AG09309 (cell line): ENCODE measurements at regions not wholly inside any gene's neighbourhood (a gene's known extent, or its start where the extent isn't known, plus 50 kb on each side); places are given as distances from the start of the nearest gene placed in this dataset.

Experiments
- DNase-seq: peaks from one replicate; pipeline ENCODE4 v3.0.0-alpha.2; 2010; ENCODE audit warnings: low read depth
- H3K4me3 ChIP-seq: 2 replicates; pipeline ENCODE4 v1.5.1; 2011; ENCODE audit warnings: mild to moderate bottlenecking, low read depth, low read length, moderate library complexity; ENCODE audit not compliant: control insufficient read depth
- TF ChIP-seq, protein P1 (sequence below): IDR thresholded peaks from 2 replicates; pipeline ENCODE4 v1.5.1; 2011; ENCODE audit warnings: mild to moderate bottlenecking, low read depth, low read length, inconsistent platforms; ENCODE audit not compliant: insufficient read depth, control insufficient read depth; ENCODE audit errors: missing control alignments

DNA sequence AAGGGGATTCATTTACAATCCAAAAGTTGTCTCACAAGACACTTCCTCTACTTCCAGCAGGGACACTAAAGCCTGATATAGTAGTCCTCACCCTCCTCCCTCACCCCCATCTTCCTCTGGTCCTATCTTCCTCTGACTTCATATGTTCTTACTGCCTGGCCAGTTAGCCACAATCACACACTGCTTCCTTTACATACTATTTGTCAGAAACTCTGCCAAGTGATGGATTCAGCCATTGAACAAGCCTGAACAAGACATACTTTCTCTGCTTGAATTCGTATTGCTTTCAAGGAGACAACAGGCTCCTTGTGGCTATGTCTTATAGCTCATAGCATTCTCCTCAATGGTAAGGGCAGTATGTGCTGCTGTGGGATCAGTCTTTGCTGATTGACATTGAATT, 672.2 kb downstream of the BCL11A start:
- DNase-seq, result no peak
- no peak overlapping the region for H3K4me3 ChIP-seq
- TF ChIP-seq, protein P1, sequence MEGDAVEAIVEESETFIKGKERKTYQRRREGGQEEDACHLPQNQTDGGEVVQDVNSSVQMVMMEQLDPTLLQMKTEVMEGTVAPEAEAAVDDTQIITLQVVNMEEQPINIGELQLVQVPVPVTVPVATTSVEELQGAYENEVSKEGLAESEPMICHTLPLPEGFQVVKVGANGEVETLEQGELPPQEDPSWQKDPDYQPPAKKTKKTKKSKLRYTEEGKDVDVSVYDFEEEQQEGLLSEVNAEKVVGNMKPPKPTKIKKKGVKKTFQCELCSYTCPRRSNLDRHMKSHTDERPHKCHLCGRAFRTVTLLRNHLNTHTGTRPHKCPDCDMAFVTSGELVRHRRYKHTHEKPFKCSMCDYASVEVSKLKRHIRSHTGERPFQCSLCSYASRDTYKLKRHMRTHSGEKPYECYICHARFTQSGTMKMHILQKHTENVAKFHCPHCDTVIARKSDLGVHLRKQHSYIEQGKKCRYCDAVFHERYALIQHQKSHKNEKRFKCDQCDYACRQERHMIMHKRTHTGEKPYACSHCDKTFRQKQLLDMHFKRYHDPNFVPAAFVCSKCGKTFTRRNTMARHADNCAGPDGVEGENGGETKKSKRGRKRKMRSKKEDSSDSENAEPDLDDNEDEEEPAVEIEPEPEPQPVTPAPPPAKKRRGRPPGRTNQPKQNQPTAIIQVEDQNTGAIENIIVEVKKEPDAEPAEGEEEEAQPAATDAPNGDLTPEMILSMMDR, result no peak

DNA sequence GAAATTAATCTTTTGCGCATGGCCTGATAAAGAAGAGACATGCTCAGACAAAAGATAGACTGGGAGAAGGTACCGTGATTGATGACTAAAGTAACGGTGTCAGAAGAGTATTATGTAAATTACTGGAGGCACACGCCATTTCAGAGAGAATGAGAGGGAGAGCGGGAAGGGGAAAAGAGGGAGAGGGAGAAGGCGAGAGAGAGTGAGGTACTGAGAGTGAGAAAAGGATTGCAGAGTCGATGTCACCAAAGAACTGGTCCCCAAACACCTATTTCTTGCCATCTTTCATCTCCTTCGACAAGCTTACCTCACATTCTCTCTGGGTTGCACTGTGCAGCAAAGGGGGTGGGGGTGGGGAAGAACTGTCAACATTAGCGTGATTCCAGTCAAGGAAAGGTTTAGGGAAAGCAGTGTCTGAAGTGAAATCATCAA, 673.7 kb downstream of the BCL11A start:
- DNase-seq, result no peak
- TF ChIP-seq, protein P1, result no peak
- no peak overlapping the region for H3K4me3 ChIP-seq

DNA sequence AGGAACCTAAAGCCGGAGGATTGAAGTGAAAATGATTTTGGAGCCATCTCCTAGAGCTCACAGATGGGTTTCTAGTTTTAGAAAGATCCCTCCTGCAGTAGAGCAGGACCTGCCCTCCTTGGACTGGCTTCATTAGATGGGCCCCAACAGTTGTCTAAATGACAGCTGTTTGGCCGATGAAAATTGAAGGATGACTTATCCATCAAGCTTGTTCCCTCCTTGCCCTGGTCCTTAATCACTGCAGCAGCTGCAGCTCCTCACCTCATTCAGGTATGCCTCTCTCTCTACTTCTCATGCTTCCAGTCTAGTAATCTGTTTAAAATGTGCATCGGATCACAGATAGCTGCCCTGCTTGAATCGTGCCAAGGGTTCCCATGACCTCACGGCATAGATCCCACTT, 677.6 kb downstream of the BCL11A start:
- DNase-seq, result no peak
- TF ChIP-seq, protein P1, result no peak

DNA sequence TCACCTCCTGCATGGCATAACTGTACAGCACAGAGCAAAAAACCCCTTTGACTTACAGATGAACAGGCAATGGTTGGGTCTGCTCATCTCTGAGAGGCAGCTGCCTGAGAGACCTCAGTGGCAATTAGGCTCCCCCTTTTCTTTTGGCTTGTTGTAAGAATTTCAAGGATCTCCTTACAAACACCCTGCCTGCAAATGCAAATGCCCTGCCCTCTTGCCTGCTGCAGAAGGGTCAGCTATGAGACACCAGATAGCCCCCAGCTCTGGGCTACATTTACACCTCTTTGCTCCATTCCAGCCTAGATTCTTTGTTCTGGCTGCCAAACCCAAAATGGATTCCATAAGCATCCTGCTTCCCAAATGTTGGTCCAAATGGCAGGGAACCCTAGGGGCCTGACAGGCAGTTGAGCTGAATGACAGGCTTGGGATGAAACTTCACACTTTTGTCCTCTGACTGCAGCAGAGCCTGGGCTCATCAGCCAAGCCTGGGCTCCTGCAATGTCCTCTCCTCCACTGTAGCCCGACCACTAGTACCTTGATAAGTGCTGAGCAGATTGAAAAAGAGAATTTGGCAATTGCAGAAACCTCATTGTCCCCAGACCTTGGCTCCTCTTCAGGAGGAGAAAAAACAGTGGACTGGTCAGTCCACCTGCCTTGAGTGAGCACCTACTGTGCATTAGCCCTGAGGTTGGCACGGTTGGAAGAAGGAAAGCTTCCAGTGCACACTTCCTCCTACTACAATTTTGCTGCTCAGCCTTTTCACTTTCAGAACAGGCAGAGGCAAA, 678.3 kb downstream of the BCL11A start:
- DNase-seq, result no peak
- no peak overlapping the region for H3K4me3 ChIP-seq
- TF ChIP-seq, protein P1, result no peak

More for the DNA sequence above, 677.6 kb downstream of the BCL11A start:
- no peak overlapping the region for H3K4me3 ChIP-seq

DNA sequence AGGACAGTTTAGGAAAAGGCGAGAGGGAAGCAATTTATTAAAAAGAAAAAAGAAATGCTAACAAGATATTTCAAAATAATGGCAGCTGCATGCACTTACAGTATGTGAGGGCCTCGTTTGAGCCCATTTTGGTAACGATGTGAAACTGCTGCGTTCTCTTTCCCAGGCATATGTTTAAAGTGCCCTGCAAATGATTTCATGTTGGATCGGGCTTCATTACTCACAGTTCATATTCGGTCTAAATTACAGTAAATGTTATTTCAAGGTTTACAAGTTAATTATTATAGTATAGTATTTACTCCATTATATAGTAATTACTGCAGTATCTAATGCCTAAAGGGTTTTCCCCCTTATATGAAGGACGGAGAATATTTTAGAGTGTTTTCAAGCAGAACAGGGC, 679.1 kb downstream of the BCL11A start:
- H3K4me3 ChIP-seq, result no peak overlapping the region
- DNase-seq, result no peak
- TF ChIP-seq, protein P1, result no peak

DNA sequence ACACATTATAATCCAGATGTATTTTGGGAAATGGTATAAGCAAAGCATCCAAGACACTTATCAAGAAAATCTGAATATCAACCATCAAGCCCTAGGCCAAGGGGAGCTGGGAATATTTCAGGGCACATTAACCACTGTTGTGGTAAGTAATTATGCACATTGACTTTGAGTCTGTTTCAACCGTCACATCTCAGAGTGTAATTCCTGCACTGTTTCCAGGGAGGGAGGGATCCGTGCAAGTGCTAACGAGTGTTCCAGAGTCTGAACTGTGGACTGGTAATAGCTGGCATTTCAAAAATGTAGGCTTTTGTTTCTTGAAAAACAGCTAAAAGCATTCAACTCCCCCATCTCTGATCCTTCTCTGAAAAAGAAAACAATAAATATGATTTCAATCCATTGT, 681.6 kb downstream of the BCL11A start:
- TF ChIP-seq, protein P1, result no peak
- DNase-seq, result no peak
- H3K4me3 ChIP-seq, result no peak overlapping the region
